DND-41 (cell line): ENCODE measurements at regions not wholly inside any gene's neighbourhood (a gene's known extent, or its start where the extent isn't known, plus 50 kb on each side); places are given as distances from the start of the nearest gene placed in this dataset.

Experiments
- ATAC-seq: fragments of 200-7000 bp; cut with Tn5 transposase; 3 replicates; pipeline ENCODE4 v1.9.1; 2021; ENCODE audit warnings: low read depth; ENCODE audit not compliant: insufficient read depth
- DNase-seq: peaks from one replicate; pipeline ENCODE4 v3.0.0-alpha.2; 2020
- H2AFZ ChIP-seq: 2 replicates; pipeline ENCODE4 v1.6.0; 2012; ENCODE audit warnings: low read depth, low read length
- H3K27ac ChIP-seq: 2 replicates; pipeline ENCODE4 v1.5.1; 2012; ENCODE audit warnings: low read length, inconsistent platforms
- H3K27me3 ChIP-seq: fragments of 200-600 bp; sonication (generic); 2 replicates; pipeline ENCODE4 v1.6.0; 2012; ENCODE audit warnings: low read length, mild to moderate bottlenecking, inconsistent platforms; ENCODE audit not compliant: insufficient read depth, poor library complexity
- H3K36me3 ChIP-seq: 2 replicates; pipeline ENCODE4 v1.5.1; 2012; ENCODE audit warnings: low read length, inconsistent platforms; ENCODE audit not compliant: insufficient read depth
- H3K4me1 ChIP-seq: 2 replicates; pipeline ENCODE4 v1.5.1; 2012; ENCODE audit warnings: mild to moderate bottlenecking, low read length; ENCODE audit not compliant: insufficient read depth
- H3K4me2 ChIP-seq: 2 replicates; pipeline ENCODE4 v1.6.0; 2012; ENCODE audit warnings: mild to moderate bottlenecking, moderate library complexity, low read length, inconsistent platforms; ENCODE audit not compliant: insufficient read depth
- H3K4me3 ChIP-seq, 2 experiments: fragments of 200-600 bp in 1 of 2; shearing (Covaris generic) in 1 of 2; 2 replicates each; pipeline ENCODE4 v1.5.1; 2012 to 2016; ENCODE audit warnings: inconsistent platforms in 2 of 2, low read length in 2 of 2, mild to moderate bottlenecking in 2 of 2, low read depth in 1 of 2, moderate library complexity in 1 of 2
- H3K79me2 ChIP-seq: 2 replicates; pipeline ENCODE4 v1.6.0; 2012; ENCODE audit warnings: low read length, inconsistent platforms; ENCODE audit not compliant: insufficient read depth
- H3K9ac ChIP-seq: 2 replicates; pipeline ENCODE4 v1.6.0; 2012; ENCODE audit warnings: low read depth, mild to moderate bottlenecking, inconsistent platforms, low read length, moderate library complexity
- H3K9me3 ChIP-seq: 2 replicates; pipeline ENCODE4 v1.5.1; 2012; ENCODE audit warnings: low read length, moderate library complexity, mild to moderate bottlenecking, inconsistent platforms; ENCODE audit not compliant: insufficient read depth, severe bottlenecking
- H4K20me1 ChIP-seq: 2 replicates; pipeline ENCODE4 v1.6.0; 2012; ENCODE audit warnings: low read length; ENCODE audit not compliant: insufficient read depth
- EZH2 ChIP-seq: IDR thresholded peaks from 3 replicates; pipeline ENCODE4 v1.6.1; 2012; ENCODE audit warnings: borderline replicate concordance, low read depth, mild to moderate bottlenecking, moderate library complexity, low read length, inconsistent platforms; ENCODE audit not compliant: severe bottlenecking
- TF ChIP-seq, protein P1 (sequence below): IDR thresholded peaks from 2 replicates; pipeline ENCODE4 v1.5.1; 2012; ENCODE audit warnings: borderline replicate concordance, low read length, moderate library complexity, mild to moderate bottlenecking; ENCODE audit not compliant: poor library complexity, severe bottlenecking; ENCODE audit errors: extremely low read depth

GRCh38 chr20:51305316-51306052, 237.0 kb downstream of the NFATC2 start:
- TF ChIP-seq, protein P1, sequence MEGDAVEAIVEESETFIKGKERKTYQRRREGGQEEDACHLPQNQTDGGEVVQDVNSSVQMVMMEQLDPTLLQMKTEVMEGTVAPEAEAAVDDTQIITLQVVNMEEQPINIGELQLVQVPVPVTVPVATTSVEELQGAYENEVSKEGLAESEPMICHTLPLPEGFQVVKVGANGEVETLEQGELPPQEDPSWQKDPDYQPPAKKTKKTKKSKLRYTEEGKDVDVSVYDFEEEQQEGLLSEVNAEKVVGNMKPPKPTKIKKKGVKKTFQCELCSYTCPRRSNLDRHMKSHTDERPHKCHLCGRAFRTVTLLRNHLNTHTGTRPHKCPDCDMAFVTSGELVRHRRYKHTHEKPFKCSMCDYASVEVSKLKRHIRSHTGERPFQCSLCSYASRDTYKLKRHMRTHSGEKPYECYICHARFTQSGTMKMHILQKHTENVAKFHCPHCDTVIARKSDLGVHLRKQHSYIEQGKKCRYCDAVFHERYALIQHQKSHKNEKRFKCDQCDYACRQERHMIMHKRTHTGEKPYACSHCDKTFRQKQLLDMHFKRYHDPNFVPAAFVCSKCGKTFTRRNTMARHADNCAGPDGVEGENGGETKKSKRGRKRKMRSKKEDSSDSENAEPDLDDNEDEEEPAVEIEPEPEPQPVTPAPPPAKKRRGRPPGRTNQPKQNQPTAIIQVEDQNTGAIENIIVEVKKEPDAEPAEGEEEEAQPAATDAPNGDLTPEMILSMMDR, result no peak
- TF ChIP-seq EZH2, result no peak
- no peaks in the 10 kb centered on the region for H3K27me3 ChIP-seq
- no peaks in the 10 kb centered on the region for H4K20me1 ChIP-seq

GRCh38 chr20:51303731-51304670, 238.5 kb downstream of the NFATC2 start:
- TF ChIP-seq, protein P1, result no peak
- no peak for TF ChIP-seq EZH2
- no peak for ATAC-seq
- Histone ChIP-seq H2AFZ (no peak overlapping the region), H3K9ac (no peak overlapping the region), H3K27ac (no peak overlapping the region), H3K27me3 (peaks cover 2% of the 10 kb centered on the region), H3K4me2 (no peak overlapping the region), H3K36me3 (no peaks in the 10 kb centered on the region), H3K9me3 (peaks cover 18% of the 10 kb centered on the region), H3K79me2 (no peaks in the 10 kb centered on the region), H3K4me1 (no peaks in the 10 kb centered on the region), H3K4me3 (no peak overlapping the region), H4K20me1 (no peaks in the 10 kb centered on the region)
- DNase-seq, result no peak

More at GRCh38 chr20:51305316-51306052, 237.0 kb downstream of the NFATC2 start:
- Histone ChIP-seq H3K36me3 (no peaks in the 10 kb centered on the region), H2AFZ (no peak overlapping the region), H3K9me3 (peaks cover 18% of the 10 kb centered on the region), H3K27ac (no peak overlapping the region), H3K79me2 (no peaks in the 10 kb centered on the region), H3K9ac (no peak overlapping the region), H3K4me3 (no peak overlapping the region), H3K4me1 (no peaks in the 10 kb centered on the region), H3K4me2 (no peak overlapping the region)
- ATAC-seq (no peak), DNase-seq (no peak)

GRCh38 chr20:51301026-51301425, 241.5 kb downstream of the NFATC2 start:
- Histone ChIP-seq H3K79me2 (no peaks in the 10 kb centered on the region), H3K9me3 (peaks cover 18% of the 10 kb centered on the region), H3K27ac (no peak overlapping the region), H3K4me1 (no peaks in the 10 kb centered on the region), H3K4me2 (no peak overlapping the region), H3K9ac (no peak overlapping the region), H2AFZ (no peak overlapping the region), H4K20me1 (no peaks in the 10 kb centered on the region), H3K4me3 (no peak overlapping the region), H3K36me3 (no peaks in the 10 kb centered on the region), H3K27me3 (peaks cover 2% of the 10 kb centered on the region)
- no peak for ATAC-seq
- no peak for DNase-seq
- TF ChIP-seq, protein P1, result no peak
- TF ChIP-seq EZH2, result no peak
